WTC11 (cell line): ENCODE measurements at regions not wholly inside any gene's neighbourhood (a gene's known extent, or its start where the extent isn't known, plus 50 kb on each side); places are given as distances from the start of the nearest gene placed in this dataset.
"Not testable (repeated sequence)": the region's sequence is repeated elsewhere in the genome, so short reads cannot be mapped to it uniquely, and the experiment has no call there.

Experiments used
- ATAC-seq: fragments of 200-7000 bp; cut with Tn5 transposase; 2 replicates; pipeline ENCODE4 v1.10.0; 2021; ENCODE audit warnings: mild to moderate bottlenecking, moderate library complexity
- CTCF ChIA-PET: fragments of 300-600 bp; sonication (Branson Sonifier 250); formaldehyde crosslinking; loops from one replicate; lab custom pipeline; 2021; ENCODE audit warnings: antibody characterized with exemption; lab: Charles Lee
- POLR2A ChIA-PET: fragments of 350-600 bp; sonication (Branson Sonifier 250); formaldehyde crosslinking; loops from one replicate; lab custom pipeline; 2021; ENCODE audit warnings: antibody characterized with exemption; lab: Charles Lee
- DNase-seq: peaks from one replicate; pipeline ENCODE4 v3.0.0; 2021; ENCODE audit warnings: low spot score
- H3K27ac Mint-ChIP-seq: 2 replicates; pipeline ENCODE4 v1.8.0; 2021; ENCODE audit warnings: mixed read lengths
- H3K27me3 Mint-ChIP-seq: 2 replicates; pipeline ENCODE4 v1.8.0; 2021; ENCODE audit warnings: low read depth, mild to moderate bottlenecking, moderate library complexity, mixed read lengths
- H3K36me3 Mint-ChIP-seq: 2 replicates; pipeline ENCODE4 v1.8.0; 2021; ENCODE audit warnings: mixed read lengths
- H3K4me1 Mint-ChIP-seq: 2 replicates; pipeline ENCODE4 v1.8.0; 2022; ENCODE audit warnings: mixed read lengths
- H3K4me3 Mint-ChIP-seq: 2 replicates; pipeline ENCODE4 v1.8.0; 2021; ENCODE audit warnings: mild to moderate bottlenecking, moderate library complexity, mixed read lengths
- H3K9me3 Mint-ChIP-seq: 2 replicates; pipeline ENCODE4 v1.8.0; 2021; ENCODE audit warnings: mixed read lengths
- AFF4 ChIP-seq: sonication (generic); formaldehyde crosslinking; IDR thresholded peaks from 2 replicates; pipeline ENCODE4 v1.8.1; 2023; ENCODE audit warnings: mild to moderate bottlenecking, missing genetic modification reagents, borderline replicate concordance
- ATF1 ChIP-seq: sonication (generic); formaldehyde crosslinking; IDR thresholded peaks from 2 replicates; pipeline ENCODE4 v1.8.1; 2023; ENCODE audit warnings: mild to moderate bottlenecking, moderate library complexity, missing genetic modification reagents
- ATF2 ChIP-seq: sonication (generic); formaldehyde crosslinking; IDR thresholded peaks from 2 replicates; pipeline ENCODE4 v1.8.1; 2022; ENCODE audit warnings: low read depth, missing genetic modification reagents, borderline replicate concordance
- ATF6 ChIP-seq: sonication (generic); formaldehyde crosslinking; IDR thresholded peaks from 2 replicates; pipeline ENCODE4 v1.8.1; 2023; ENCODE audit warnings: mild to moderate bottlenecking, missing genetic modification reagents
- GRHL2 ChIP-seq: fragments of 250-450 bp; sonication (Bioruptor Pico); IDR thresholded peaks from 2 replicates; pipeline ENCODE4 v1.8.0; 2022; ENCODE audit warnings: mild to moderate bottlenecking, moderate library complexity; ENCODE audit not compliant: insufficient replicate concordance, severe bottlenecking
- GTF2I ChIP-seq: fragments of 250-450 bp; sonication (Bioruptor Pico); conservative IDR thresholded peaks from 2 replicates; pipeline ENCODE4 v1.4.0; 2021; ENCODE audit warnings: mild to moderate bottlenecking
- JAZF1 ChIP-seq: fragments of 250-450 bp; sonication (Bioruptor Pico); IDR thresholded peaks from 2 replicates; pipeline ENCODE4 v1.9.0; 2021; ENCODE audit warnings: moderate library complexity, mild to moderate bottlenecking, inconsistent platforms
- NR2C2 ChIP-seq: sonication (generic); formaldehyde crosslinking; IDR thresholded peaks from 2 replicates; pipeline ENCODE4 v1.8.0; 2022; ENCODE audit warnings: mild to moderate bottlenecking, missing genetic modification reagents
- PRRX2 ChIP-seq: fragments of 250-450 bp; sonication (Bioruptor Pico); IDR thresholded peaks from 2 replicates; pipeline ENCODE4 v1.8.0; 2021; ENCODE audit warnings: mild to moderate bottlenecking
- SMAD4 ChIP-seq: sonication (generic); formaldehyde crosslinking; IDR thresholded peaks from 2 replicates; pipeline ENCODE4 v1.8.0; 2022; ENCODE audit warnings: mild to moderate bottlenecking, missing genetic modification reagents
- USF1 ChIP-seq: sonication (generic); formaldehyde crosslinking; IDR thresholded peaks from 2 replicates; pipeline ENCODE4 v1.8.0; 2022; ENCODE audit warnings: mild to moderate bottlenecking, missing genetic modification reagents
- ZNF416 ChIP-seq: fragments of 250-450 bp; sonication (Bioruptor Pico); IDR thresholded peaks from 2 replicates; pipeline ENCODE4 v1.9.0; 2021; ENCODE audit warnings: mild to moderate bottlenecking, inconsistent platforms
- ZNF671 ChIP-seq: fragments of 250-450 bp; sonication (Bioruptor Pico); IDR thresholded peaks from 2 replicates; pipeline ENCODE4 v1.8.0; 2021; ENCODE audit warnings: mild to moderate bottlenecking
- TF ChIP-seq, protein P1 (sequence below): sonication (generic); formaldehyde crosslinking; IDR thresholded peaks from 2 replicates; pipeline ENCODE4 v1.8.0; 2022; ENCODE audit warnings: mild to moderate bottlenecking, missing genetic modification reagents

GRCh38 chr5:62103863-62104262 is 202.1 kb upstream of the KIF2A start:
- POLR2A ChIA-PET, H3K36me3 Mint-ChIP-seq, H3K4me3 Mint-ChIP-seq, H3K27ac Mint-ChIP-seq, H3K4me1 Mint-ChIP-seq, H3K27me3 Mint-ChIP-seq, CTCF ChIA-PET, ATAC-seq, DNase-seq: not testable (repeated sequence)
- H3K9me3 Mint-ChIP-seq, result peaks cover 32% of the 10 kb centered on the region

GRCh38 chr5:62111428-62111827 is 194.6 kb upstream of the KIF2A start:
- CTCF ChIA-PET, result interaction anchor here (0.6 kb wide), 1 partner anchor 196 kb away, joined by 3 read pairs; no protein-coding TSS in a partner anchor

More at GRCh38 chr5:62111428-62111827, 194.6 kb upstream of the KIF2A start:
- POLR2A ChIA-PET, result no interaction called here
- peaks cover 4% of the 10 kb centered on the region; the same call in 1 of the 2 replicates for H3K27me3 Mint-ChIP-seq
- ATAC-seq, result no peak
- no peaks in the 10 kb centered on the region for H3K4me1 Mint-ChIP-seq
- H3K36me3 Mint-ChIP-seq, result no peaks in the 10 kb centered on the region
- no peak overlapping the region for H3K27ac Mint-ChIP-seq
- DNase-seq, result no peak
- TF ChIP-seq, protein P1, sequence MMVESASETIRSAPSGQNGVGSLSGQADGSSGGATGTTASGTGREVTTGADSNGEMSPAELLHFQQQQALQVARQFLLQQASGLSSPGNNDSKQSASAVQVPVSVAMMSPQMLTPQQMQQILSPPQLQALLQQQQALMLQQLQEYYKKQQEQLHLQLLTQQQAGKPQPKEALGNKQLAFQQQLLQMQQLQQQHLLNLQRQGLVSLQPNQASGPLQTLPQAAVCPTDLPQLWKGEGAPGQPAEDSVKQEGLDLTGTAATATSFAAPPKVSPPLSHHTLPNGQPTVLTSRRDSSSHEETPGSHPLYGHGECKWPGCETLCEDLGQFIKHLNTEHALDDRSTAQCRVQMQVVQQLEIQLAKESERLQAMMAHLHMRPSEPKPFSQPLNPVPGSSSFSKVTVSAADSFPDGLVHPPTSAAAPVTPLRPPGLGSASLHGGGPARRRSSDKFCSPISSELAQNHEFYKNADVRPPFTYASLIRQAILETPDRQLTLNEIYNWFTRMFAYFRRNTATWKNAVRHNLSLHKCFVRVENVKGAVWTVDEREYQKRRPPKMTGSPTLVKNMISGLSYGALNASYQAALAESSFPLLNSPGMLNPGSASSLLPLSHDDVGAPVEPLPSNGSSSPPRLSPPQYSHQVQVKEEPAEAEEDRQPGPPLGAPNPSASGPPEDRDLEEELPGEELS (CRISPR knock-in tag), result no peak
- no peak for TF ChIP-seq AFF4 (CRISPR knock-in tag)
- TF ChIP-seq SMAD4 (CRISPR knock-in tag), result no peak
- TF ChIP-seq GRHL2, result no peak
- TF ChIP-seq ATF1, result no peak
- no peak for TF ChIP-seq ZNF671 (CRISPR knock-in tag)
- TF ChIP-seq ZNF416 (CRISPR knock-in tag), result no peak
- TF ChIP-seq ATF2, result no peak
- no peak for TF ChIP-seq JAZF1 (CRISPR knock-in tag)
- TF ChIP-seq USF1 (CRISPR knock-in tag), result no peak
- no peak for TF ChIP-seq NR2C2 (CRISPR knock-in tag)
- no peak for TF ChIP-seq GTF2I (CRISPR knock-in tag)
- no peak for TF ChIP-seq PRRX2 (CRISPR knock-in tag)
- no peak for TF ChIP-seq ATF6
- H3K9me3 Mint-ChIP-seq, result 0 out of 2 replicates have a peak, but pooled peaks cover 3% of the 10 kb centered on the region
- no peak overlapping the region for H3K4me3 Mint-ChIP-seq
